H1 (cell line): ENCODE measurements at regions not wholly inside any gene's neighbourhood (a gene's known extent, or its start where the extent isn't known, plus 50 kb on each side); places are given as distances from the start of the nearest gene placed in this dataset.

Experiments used
- CTCF ChIA-PET: fragments of 300-600 bp; sonication (Branson Sonifier 250); formaldehyde crosslinking; loops from one replicate; lab custom pipeline; 2021; ENCODE audit not compliant: partially characterized antibody; lab: Charles Lee
- POLR2A ChIA-PET: fragments of 300-600 bp; sonication (Branson Sonifier 250); formaldehyde crosslinking; loops from one replicate; lab custom pipeline; 2021; ENCODE audit warnings: inconsistent platforms; ENCODE audit not compliant: partially characterized antibody; lab: Charles Lee
- DNase-seq, 2 experiments: peaks; one replicate each; pipeline versions ENCODE4 v3.0.0 to v3.0.0-alpha.2; 2010 to 2022; ENCODE audit warnings: low spot score in 2 of 2, low read depth in 1 of 2, mixed read lengths in 1 of 2
- FAIRE-seq: peaks from 2 replicates; lab custom pipeline; 2011; peaks lifted over from hg19 to GRCh38; lab: Jason Lieb, UNC
- H2AFZ ChIP-seq: 2 replicates; pipeline ENCODE4 v1.8.1; 2012; ENCODE audit warnings: low read length, inconsistent platforms
- H2AK5ac ChIP-seq: 2 replicates; pipeline ENCODE4 v1.6.1; 2013; ENCODE audit warnings: low read depth, low read length
- H2BK120ac ChIP-seq: replicated peaks from 2 replicates; pipeline ENCODE3; 2013; ENCODE audit warnings: low read depth, low read length, inconsistent platforms
- H2BK12ac ChIP-seq: 2 replicates; pipeline ENCODE4 v1.6.1; 2013; ENCODE audit warnings: low read depth, low read length
- H2BK15ac ChIP-seq: 2 replicates; pipeline ENCODE4 v1.6.1; 2013; ENCODE audit warnings: low read length
- H2BK20ac ChIP-seq: 2 replicates; pipeline ENCODE4 v1.6.1; 2013; ENCODE audit warnings: low read length
- H2BK5ac ChIP-seq: 2 replicates; pipeline ENCODE4 v1.6.1; 2013; ENCODE audit warnings: low read depth, low read length
- H3K14ac ChIP-seq: 2 replicates; pipeline ENCODE4 v1.6.1; 2013; ENCODE audit warnings: inconsistent platforms; ENCODE audit not compliant: insufficient read length
- H3K18ac ChIP-seq: 2 replicates; pipeline ENCODE4 v1.6.1; 2013; ENCODE audit warnings: low read length; ENCODE audit errors: extremely low read depth
- H3K23ac ChIP-seq: 2 replicates; pipeline ENCODE4 v1.6.1; 2013; ENCODE audit warnings: inconsistent platforms; ENCODE audit not compliant: insufficient read length
- H3K23me2 ChIP-seq: 2 replicates; pipeline ENCODE4 v1.6.1; 2013; ENCODE audit warnings: low read depth, low read length
- H3K27ac ChIP-seq: 2 replicates; pipeline ENCODE4 v1.6.1; 2011; ENCODE audit warnings: low read depth, low read length, inconsistent platforms
- H3K27me3 ChIP-seq, 4 experiments: replicated peaks in 1 of 4; 1 replicate in 1 of 4; 2 replicates in 3 of 4; pipeline versions ENCODE4 v1.6.1 to v1.8.1; 2011 to 2013; ENCODE audit warnings: low read length in 3 of 4, mild to moderate bottlenecking in 3 of 4, inconsistent platforms in 2 of 4, mixed read lengths in 2 of 4, moderate library complexity in 1 of 4; ENCODE audit not compliant: control insufficient read depth in 3 of 4, insufficient read depth in 3 of 4; ENCODE audit errors: extremely low read depth in 1 of 4
- H3K36me3 ChIP-seq, 4 experiments: 2 replicates each; pipeline versions ENCODE4 v1.6.1 to v1.8.1; 2011 to 2013; ENCODE audit warnings: mild to moderate bottlenecking in 4 of 4, low read length in 3 of 4, moderate library complexity in 2 of 4, control low read depth in 1 of 4, inconsistent platforms in 1 of 4; ENCODE audit not compliant: insufficient read depth in 4 of 4, control insufficient read depth in 2 of 4
- H3K4ac ChIP-seq: replicated peaks from 2 replicates; pipeline ENCODE3; 2013; ENCODE audit warnings: low read length, low read depth, mixed read lengths, inconsistent platforms; ENCODE audit not compliant: insufficient read length
- H3K4me1 ChIP-seq, 4 experiments: replicated peaks in 1 of 4; 1 replicate in 1 of 4; 2 replicates in 3 of 4; pipeline versions ENCODE4 v1.6.1 to v1.8.1; 2011 to 2013; ENCODE audit warnings: low read length in 3 of 4, inconsistent platforms in 2 of 4, mixed read lengths in 1 of 4; ENCODE audit not compliant: insufficient read depth in 4 of 4, control insufficient read depth in 3 of 4
- H3K4me2 ChIP-seq, 2 experiments: 2 replicates each; pipeline versions ENCODE4 v1.6.1 to v1.8.1; 2011 to 2013; ENCODE audit warnings: low read depth in 2 of 2, low read length in 2 of 2, control low read depth in 1 of 2, inconsistent platforms in 1 of 2, mild to moderate bottlenecking in 1 of 2; ENCODE audit not compliant: insufficient read depth in 1 of 2
- H3K4me3 ChIP-seq, 4 experiments: fragments of 200-600, 300-600 bp in 1 of 4; sonication (generic), shearing (Covaris generic), sonication (Bioruptor Twin) in 1 of 4; 2 replicates each; pipeline versions ENCODE4 v1.5.1 to v1.8.1; 2011 to 2016; ENCODE audit warnings: low read length in 4 of 4, low read depth in 3 of 4, control low read depth in 2 of 4, inconsistent platforms in 2 of 4, mild to moderate bottlenecking in 2 of 4, mixed read lengths in 1 of 4, moderate library complexity in 1 of 4; ENCODE audit not compliant: insufficient read depth in 2 of 4; ENCODE audit errors: extremely low read depth in 1 of 4
- H3K56ac ChIP-seq: replicated peaks from 2 replicates; pipeline ENCODE3; 2013; ENCODE audit warnings: low read depth, mild to moderate bottlenecking, mixed read lengths, low read length, inconsistent platforms; ENCODE audit not compliant: insufficient read length
- H3K79me1 ChIP-seq: 2 replicates; pipeline ENCODE4 v1.6.1; 2013; ENCODE audit warnings: low read depth, low read length, control low read depth
- H3K79me2 ChIP-seq, 2 experiments: 2 replicates each; pipeline versions ENCODE4 v1.6.1 to v1.8.1; 2012 to 2013; ENCODE audit warnings: low read length in 2 of 2, mild to moderate bottlenecking in 2 of 2, inconsistent platforms in 1 of 2; ENCODE audit not compliant: insufficient read depth in 2 of 2, control insufficient read depth in 1 of 2
- H3K9ac ChIP-seq, 4 experiments: replicated peaks in 1 of 4; 1 replicate in 1 of 4; 2 replicates in 3 of 4; pipeline versions ENCODE4 v1.6.1 to v1.8.1; 2011 to 2013; ENCODE audit warnings: low read depth in 3 of 4, low read length in 3 of 4, control low read depth in 2 of 4, mild to moderate bottlenecking in 2 of 4, moderate library complexity in 2 of 4, inconsistent platforms in 1 of 4; ENCODE audit errors: extremely low read depth in 1 of 4
- H3K9me3 ChIP-seq, 2 experiments: 2 replicates each; pipeline versions ENCODE4 v1.6.1 to v1.8.1; 2012 to 2013; ENCODE audit warnings: mild to moderate bottlenecking in 2 of 2, moderate library complexity in 2 of 2, control low read depth in 1 of 2, inconsistent platforms in 1 of 2, low read depth in 1 of 2, low read length in 1 of 2, mixed read lengths in 1 of 2; ENCODE audit not compliant: insufficient read depth in 2 of 2
- H4K20me1 ChIP-seq, 2 experiments: replicated peaks in 1 of 2; 2 replicates each; pipeline versions ENCODE3 to v1.8.1; 2011 to 2013; ENCODE audit warnings: inconsistent platforms in 2 of 2, low read length in 2 of 2, mild to moderate bottlenecking in 1 of 2; ENCODE audit not compliant: insufficient read depth in 2 of 2, control insufficient read depth in 1 of 2
- H4K5ac ChIP-seq: 2 replicates; pipeline ENCODE4 v1.6.1; 2013; ENCODE audit warnings: low read length, low read depth, mixed read lengths, inconsistent platforms; ENCODE audit not compliant: insufficient read length
- H4K8ac ChIP-seq: 2 replicates; pipeline ENCODE4 v1.8.0; 2013; ENCODE audit warnings: mild to moderate bottlenecking, moderate library complexity, low read length, inconsistent platforms; ENCODE audit not compliant: insufficient read depth; ENCODE audit errors: extremely low read depth
- H4K91ac ChIP-seq: replicated peaks from 2 replicates; pipeline ENCODE3; 2013; ENCODE audit warnings: low read length, mixed read lengths, inconsistent platforms; ENCODE audit not compliant: insufficient read length
- BACH1 ChIP-seq: IDR thresholded peaks from 2 replicates; pipeline ENCODE4 v1.6.1; 2012; ENCODE audit warnings: low read length, improper control_type of control experiment
- CHD1 ChIP-seq: IDR thresholded peaks from 2 replicates; pipeline ENCODE4 v1.6.1; 2012; ENCODE audit warnings: low read depth, low read length, improper control_type of control experiment
- CHD2 ChIP-seq: IDR thresholded peaks from 2 replicates; pipeline ENCODE4 v1.6.1; 2012; ENCODE audit warnings: low read length, improper control_type of control experiment
- CTCF ChIP-seq, 3 experiments: IDR thresholded peaks; 1 replicate in 2 of 3; 2 replicates in 1 of 3; pipeline versions ENCODE4 v1.5.1 to v1.6.1; 2011; ENCODE audit warnings: low read length in 3 of 3, mild to moderate bottlenecking in 3 of 3, inconsistent platforms in 2 of 3, low read depth in 1 of 3, moderate library complexity in 1 of 3; ENCODE audit not compliant: insufficient read depth in 1 of 3; ENCODE audit errors: control extremely low read depth in 1 of 3
- FOSL1 ChIP-seq: IDR thresholded peaks from 2 replicates; pipeline ENCODE4 v1.6.1; 2011; ENCODE audit warnings: mild to moderate bottlenecking, low read depth, low read length, moderate library complexity; ENCODE audit not compliant: insufficient read depth
- GABPA ChIP-seq: IDR thresholded peaks from 2 replicates; pipeline ENCODE4 v1.6.1; 2011; ENCODE audit warnings: mild to moderate bottlenecking, low read length, moderate library complexity, borderline replicate concordance; ENCODE audit not compliant: insufficient read depth
- HDAC6 ChIP-seq: IDR thresholded peaks from one replicate; pipeline ENCODE4 v1.7.1; 2012; ENCODE audit warnings: low read depth, mild to moderate bottlenecking, inconsistent platforms, low read length, moderate library complexity
- POLR2AphosphoS5 ChIP-seq: IDR thresholded peaks from 2 replicates; pipeline ENCODE4 v1.6.1; 2011; ENCODE audit warnings: low read depth, low read length
- RFX5 ChIP-seq: IDR thresholded peaks from 2 replicates; pipeline ENCODE4 v1.6.1; 2011; ENCODE audit warnings: low read depth, low read length, improper control_type of control experiment, borderline replicate concordance
- SIN3A ChIP-seq, 2 experiments: IDR thresholded peaks in 1 of 2; conservative IDR thresholded peaks in 1 of 2; 2 replicates each; pipeline ENCODE4 v1.6.1; 2011 to 2012; ENCODE audit warnings: low read length in 2 of 2, improper control_type of control experiment in 1 of 2, low read depth in 1 of 2, mild to moderate bottlenecking in 1 of 2
- SUZ12 ChIP-seq: fragments of 200-600 bp; sonication (generic); IDR thresholded peaks from 2 replicates; pipeline ENCODE4 v1.6.1; 2012; ENCODE audit warnings: mild to moderate bottlenecking, inconsistent platforms, low read length, moderate library complexity, mixed read lengths
- YY1 ChIP-seq: IDR thresholded peaks from 2 replicates; pipeline ENCODE4 v1.6.1; 2011; ENCODE audit warnings: low read depth, mild to moderate bottlenecking, low read length
- ZNF274 ChIP-seq: IDR thresholded peaks from 2 replicates; pipeline ENCODE4 v1.7.0; 2012; ENCODE audit warnings: low read length, borderline replicate concordance; ENCODE audit errors: extremely low read depth
- WGBS, 2 experiments: shearing (Covaris generic) in 1 of 2; methylation state at CpG; one replicate each; pipeline versions ENCODE4 v1.1.6 to v1.1.7; 2013 to 2015; ENCODE audit warnings: low lambda C conversion rate in 2 of 2, mixed read lengths in 2 of 2, inconsistent platforms in 1 of 2, low coverage in 1 of 2, missing lambda C conversion rate in 1 of 2; ENCODE audit not compliant: insufficient replicate concordance in 2 of 2, insufficient coverage in 1 of 2, insufficient read length in 1 of 2; ENCODE audit errors: extremely low coverage in 1 of 2, missing lambda C conversion rate in 1 of 2; 5-methylcytosine and 5-hydroxymethylcytosine counted together

- Histone ChIP-seq H4K20me1 (no peaks in the 10 kb centered on the region), H2BK12ac (no peak overlapping the region), H3K4me1 (no peaks in the 10 kb centered on the region), H3K18ac (no peak overlapping the region), H3K27ac (no peak overlapping the region), H2BK15ac (no peak overlapping the region), H4K5ac (no peak overlapping the region), H3K23me2 (no peaks in the 10 kb centered on the region), H3K9ac (no peak overlapping the region), H2BK120ac (no peak overlapping the region), H3K23ac (no peak overlapping the region), H2AK5ac (no peak overlapping the region), H3K9me3 (no peaks in the 10 kb centered on the region; a peak in 1 of 4 replicates), H3K4me2 (no peak overlapping the region), H3K4ac (no peak overlapping the region), H4K91ac (no peak overlapping the region), H3K56ac (no peak overlapping the region), H4K8ac (no peak overlapping the region), H3K79me2 (no peaks in the 10 kb centered on the region), H3K79me1 (no peaks in the 10 kb centered on the region), H3K4me3 (no peak overlapping the region), H3K27me3 (no peaks in the 10 kb centered on the region), H2BK20ac (no peak overlapping the region), H2AFZ (no peak overlapping the region), H3K14ac (no peak overlapping the region), H3K36me3 (no peaks in the 10 kb centered on the region), H2BK5ac (no peak overlapping the region)
- WGBS, 2 experiments: 88% methylated on average over 2 of the region's 2 CpGs; no CpG with 5 or more reads in 1 of the 2 experiments
- DNase-seq: no peak
- POLR2A ChIA-PET: interaction anchor here (0.5 kb wide), 1 partner anchor 159 kb away, joined by 5 read pairs; no protein-coding TSS in a partner anchor
- CTCF ChIA-PET: no interaction called here
- FAIRE-seq: no peak
- TF ChIP-seq CHD1: no peak
- TF ChIP-seq SUZ12: no peak
- TF ChIP-seq YY1: no peak
- TF ChIP-seq RFX5: no peak
- TF ChIP-seq POLR2AphosphoS5: no peak
- no peak for TF ChIP-seq FOSL1
- TF ChIP-seq HDAC6: no peak
- TF ChIP-seq CHD2: no peak
- TF ChIP-seq ZNF274: no peak
- TF ChIP-seq BACH1: no peak
- TF ChIP-seq SIN3A (conservative IDR thresholded peaks at IDR 0.05 in 1 of 2, IDR thresholded peaks at IDR 0.05 in 1 of 2; ENCODE audit: low read depth in 1 of 2, low read length in 2 of 2): no peak
- TF ChIP-seq GABPA: no peak
- TF ChIP-seq CTCF (IDR thresholded peaks at IDR 0.05; ENCODE audit: control extremely low read depth in 1 of 3, insufficient read depth in 1 of 3, low read depth in 1 of 3, low read length in 3 of 3): no peak
Measured at GRCh38 chr20:19867074-19867473, 109.0 kb downstream of the RIN2 start.
